ENCODE measurements at regions not wholly inside any gene's neighbourhood (a gene's known extent, or its start where the extent isn't known, plus 50 kb on each side); places are given as distances from the start of the nearest gene placed in this dataset.

DNA sequence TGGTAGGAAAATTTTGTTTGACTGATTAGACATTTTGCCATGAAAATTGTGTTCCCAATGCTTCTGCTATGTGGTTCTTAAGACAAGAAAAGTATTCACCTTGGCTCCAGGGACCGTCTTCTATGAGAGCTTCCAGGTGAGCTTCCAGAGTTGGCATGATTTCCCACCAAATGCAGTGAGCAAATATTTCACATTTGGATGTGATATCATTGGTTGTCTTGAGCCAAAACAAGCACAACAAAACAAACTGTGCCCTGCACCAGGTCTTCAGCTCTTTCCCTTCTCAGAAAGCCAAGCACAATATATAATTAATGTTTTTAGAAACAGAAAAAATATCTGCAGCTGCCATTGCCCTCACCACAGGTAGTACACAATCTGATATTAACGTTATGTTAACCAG lies 1009.0 kb downstream of the PLA2G4A start:
- TF ChIP-seq CTCF (IDR thresholded peaks at IDR 0.05; ENCODE audit: low read length, missing control alignments): no peak
- no peak for DNase-seq (ENCODE audit: low read depth)
- no peak overlapping the region for H3K4me3 ChIP-seq (replicated peaks; ENCODE audit: low read depth, low read length)

GRCh38 chr1:187838335-187839293 lies 1009.9 kb downstream of the PLA2G4A start:
- no peak for TF ChIP-seq CTCF (IDR thresholded peaks at IDR 0.05; ENCODE audit: low read length, missing control alignments)

GRCh38 chr1:187839873-187840272 lies 1011.1 kb downstream of the PLA2G4A start:
- DNase-seq (ENCODE audit: low read depth): no peak
- no peak for TF ChIP-seq CTCF (IDR thresholded peaks at IDR 0.05; ENCODE audit: low read length, missing control alignments)
- H3K4me3 ChIP-seq (replicated peaks; ENCODE audit: low read depth, low read length): no peak overlapping the region

More at GRCh38 chr1:187838335-187839293, 1009.9 kb downstream of the PLA2G4A start:
- no peak for DNase-seq (ENCODE audit: low read depth)
- no peak overlapping the region for H3K4me3 ChIP-seq (replicated peaks; ENCODE audit: low read depth, low read length)

DNA sequence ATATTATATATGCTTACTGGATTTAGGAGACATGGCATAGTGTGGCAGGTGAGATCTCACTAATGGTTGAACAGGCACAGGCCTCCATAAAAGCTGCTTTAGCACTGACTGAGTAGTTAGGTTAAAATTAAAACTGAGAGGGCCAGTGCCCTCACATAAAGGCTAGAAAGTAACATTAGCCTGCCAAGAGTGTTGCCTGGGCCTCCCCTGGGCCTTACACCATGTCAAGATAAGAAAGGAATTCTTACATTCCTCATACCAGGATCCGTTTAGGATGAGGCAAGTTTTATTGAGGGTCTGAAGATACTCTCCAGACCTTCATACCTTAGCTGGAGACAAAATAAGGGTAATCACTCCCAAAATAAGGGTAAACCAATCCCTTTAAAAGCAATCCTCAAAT lies 1011.8 kb downstream of the PLA2G4A start:
- no peak for TF ChIP-seq CTCF (IDR thresholded peaks at IDR 0.05; ENCODE audit: low read length, missing control alignments)
- no peak overlapping the region for H3K4me3 ChIP-seq (replicated peaks; ENCODE audit: low read depth, low read length)
- DNase-seq (ENCODE audit: low read depth): peak; percentile 52

DNA sequence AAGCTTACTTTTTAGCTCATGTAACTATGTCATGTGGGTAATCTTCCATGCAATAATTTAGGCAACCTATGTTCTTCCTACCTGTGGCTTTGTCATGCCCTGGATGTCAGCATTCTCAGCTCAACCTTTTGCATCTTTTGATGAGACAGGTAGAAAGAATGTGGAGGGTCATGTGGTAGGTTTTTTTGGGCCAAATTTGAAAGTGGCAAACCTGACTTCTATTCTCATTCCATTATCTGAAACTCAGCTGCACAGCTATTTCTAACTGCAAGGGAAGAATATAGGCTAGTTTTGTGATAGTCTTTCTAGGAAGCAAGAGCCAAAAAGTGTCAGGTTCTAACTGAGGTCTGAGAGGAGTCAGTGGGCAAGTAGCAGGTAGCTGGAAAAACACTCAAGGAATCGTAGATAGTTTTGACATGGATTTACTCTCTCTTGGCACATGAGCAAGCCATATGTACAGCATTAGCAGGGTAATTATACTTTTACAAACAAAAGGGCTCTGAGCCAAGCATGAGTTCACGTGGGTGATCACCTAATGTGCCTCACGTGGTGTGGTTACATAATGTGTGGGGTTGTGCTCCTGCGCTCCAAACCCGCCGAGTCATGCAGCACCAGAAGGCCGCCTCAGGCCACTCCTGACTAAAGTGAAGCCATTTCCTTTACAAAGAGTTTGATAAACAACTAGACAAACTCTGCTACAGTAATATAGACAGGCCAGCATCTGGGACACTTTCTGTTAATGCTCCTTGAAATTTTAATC lies 1013.8 kb downstream of the PLA2G4A start:
- no peak for TF ChIP-seq CTCF (IDR thresholded peaks at IDR 0.05; ENCODE audit: low read length, missing control alignments)
- H3K4me3 ChIP-seq (replicated peaks; ENCODE audit: low read depth, low read length): no peak overlapping the region
- DNase-seq (ENCODE audit: low read depth): peak; percentile 10

GRCh38 chr1:187844313-187844712 lies 1015.6 kb downstream of the PLA2G4A start:
- no peak for TF ChIP-seq CTCF (IDR thresholded peaks at IDR 0.05; ENCODE audit: low read length, missing control alignments)
- no peak overlapping the region for H3K4me3 ChIP-seq (replicated peaks; ENCODE audit: low read depth, low read length)
- no peak for DNase-seq (ENCODE audit: low read depth)
